Limb (tissue), 2 donors: ENCODE measurements at regions not wholly inside any gene's neighbourhood (a gene's known extent, or its start where the extent isn't known, plus 50 kb on each side); places are given as distances from the start of the nearest gene placed in this dataset.

Experiments
- DNase-seq, 2 donors: peaks; one replicate each; pipeline ENCODE4 v3.0.0-alpha.2; 2016; ENCODE audit errors: extremely low spot score in 2 of 2

- DNase-seq, result no peak
Observed at GRCh38 chr3:72009851-72010443, 225.0 kb upstream of the PROK2 start.

GRCh38 chr3:72008226-72008996 lies 223.5 kb upstream of the PROK2 start:
- no peak for DNase-seq

GRCh38 chr3:72006631-72007556 lies 221.9 kb upstream of the PROK2 start:
- DNase-seq, result no peak

GRCh38 chr3:72004749-72005292 lies 219.9 kb upstream of the PROK2 start:
- no peak for DNase-seq

- DNase-seq, result no peak
Observed at GRCh38 chr3:72003936-72004335, 219.0 kb upstream of the PROK2 start.

GRCh38 chr3:72001758-72002157 lies 216.8 kb upstream of the PROK2 start:
- DNase-seq, result no peak

GRCh38 chr3:71998995-71999673 lies 214.2 kb upstream of the PROK2 start:
- DNase-seq, result no peak

- no peak for DNase-seq
Observed at GRCh38 chr3:71997066-71997653, 212.2 kb upstream of the PROK2 start.

- no peak for DNase-seq
Observed at GRCh38 chr3:71994906-71995305, 210.0 kb upstream of the PROK2 start.

- no peak for DNase-seq
Observed at GRCh38 chr3:71994203-71994602, 209.3 kb upstream of the PROK2 start.

GRCh38 chr3:71991681-71992080 lies 206.7 kb upstream of the PROK2 start:
- DNase-seq, result no peak

GRCh38 chr3:71991046-71991445 lies 206.1 kb upstream of the PROK2 start:
- no peak for DNase-seq

- DNase-seq, result no peak
Observed at GRCh38 chr3:71990545-71990944, 205.6 kb upstream of the PROK2 start.

GRCh38 chr3:71989165-71989564 lies 204.2 kb upstream of the PROK2 start:
- no peak for DNase-seq

- peak in 1 of 2 donors; percentile 36 for DNase-seq
Observed at GRCh38 chr3:71987828-71988227, 202.9 kb upstream of the PROK2 start.

GRCh38 chr3:71987089-71987735 lies 202.3 kb upstream of the PROK2 start:
- DNase-seq, result no peak

- no peak for DNase-seq
Observed at GRCh38 chr3:71986606-71987005, 201.7 kb upstream of the PROK2 start.

GRCh38 chr3:71984843-71985613 lies 200.1 kb upstream of the PROK2 start:
- DNase-seq, result no peak

GRCh38 chr3:71983694-71984093 lies 198.7 kb upstream of the PROK2 start:
- DNase-seq, result no peak
